HCT116 (cell line): ENCODE measurements at regions not wholly inside any gene's neighbourhood (a gene's known extent, or its start where the extent isn't known, plus 50 kb on each side); places are given as distances from the start of the nearest gene placed in this dataset.
"Not testable (repeated sequence)": the region's sequence is repeated elsewhere in the genome, so short reads cannot be mapped to it uniquely, and the experiment has no call there.

Experiments
- EZH2 ChIP-seq: fragments of 200-600 bp; sonication (generic); IDR thresholded peaks from 2 replicates; pipeline ENCODE4 v1.6.1; 2017; ENCODE audit warnings: antibody characterized with exemption, mixed run types
- FOSL1 ChIP-seq: IDR thresholded peaks from 2 replicates; pipeline ENCODE4 v1.6.1; 2012; ENCODE audit warnings: low read depth
- JUND ChIP-seq: IDR thresholded peaks from 2 replicates; pipeline ENCODE4 v1.6.1; 2012
- POLR2A ChIP-seq: IDR thresholded peaks from 2 replicates; pipeline ENCODE4 v1.7.0; 2011; ENCODE audit warnings: borderline replicate concordance; ENCODE audit not compliant: insufficient read depth, insufficient read length; ENCODE audit errors: extremely low read depth
- POLR2AphosphoS5 ChIP-seq: IDR thresholded peaks from 2 replicates; pipeline ENCODE4 v1.6.1; 2011; ENCODE audit warnings: mild to moderate bottlenecking, low read depth, low read length, moderate library complexity
- RAD21 ChIP-seq: IDR thresholded peaks from 2 replicates; pipeline ENCODE4 v1.6.1; 2012; ENCODE audit warnings: low read depth, mild to moderate bottlenecking
- YY1 ChIP-seq: IDR thresholded peaks from 2 replicates; pipeline ENCODE4 v1.6.1; 2011; ENCODE audit warnings: low read length, low read depth, moderate library complexity, mild to moderate bottlenecking; ENCODE audit not compliant: insufficient replicate concordance; ENCODE audit errors: extremely low read depth
- ZNF274 ChIP-seq: fragments of 200-500 bp; sonication (Bioruptor generic); IDR thresholded peaks from 2 replicates; pipeline ENCODE4 v1.6.1; 2014; ENCODE audit warnings: mild to moderate bottlenecking, low read depth, low read length, inconsistent platforms
- TF ChIP-seq, protein P1 (sequence below), 3 experiments: fragments of 200-600 bp in 1 of 3; sonication (generic) in 1 of 3; IDR thresholded peaks in 2 of 3; conservative IDR thresholded peaks in 1 of 3; 2 replicates each; pipeline ENCODE4 v1.5.1; 2012 to 2017; ENCODE audit warnings: low read depth in 2 of 3, low read length in 2 of 3, antibody characterized with exemption in 1 of 3, borderline replicate concordance in 1 of 3, control low read depth in 1 of 3, mild to moderate bottlenecking in 1 of 3, mixed read lengths in 1 of 3, mixed run types in 1 of 3, moderate library complexity in 1 of 3; ENCODE audit not compliant: insufficient read depth in 1 of 3
- TF ChIP-seq, protein P2 (sequence below): IDR thresholded peaks from 2 replicates; pipeline ENCODE4 v1.6.1; 2011; ENCODE audit warnings: mild to moderate bottlenecking, low read length, moderate library complexity; ENCODE audit not compliant: insufficient replicate concordance; ENCODE audit errors: extremely low read depth
- TF ChIP-seq, protein P3 (sequence below): IDR thresholded peaks from 2 replicates; pipeline ENCODE4 v1.6.1; 2012; ENCODE audit warnings: low read depth

DNA sequence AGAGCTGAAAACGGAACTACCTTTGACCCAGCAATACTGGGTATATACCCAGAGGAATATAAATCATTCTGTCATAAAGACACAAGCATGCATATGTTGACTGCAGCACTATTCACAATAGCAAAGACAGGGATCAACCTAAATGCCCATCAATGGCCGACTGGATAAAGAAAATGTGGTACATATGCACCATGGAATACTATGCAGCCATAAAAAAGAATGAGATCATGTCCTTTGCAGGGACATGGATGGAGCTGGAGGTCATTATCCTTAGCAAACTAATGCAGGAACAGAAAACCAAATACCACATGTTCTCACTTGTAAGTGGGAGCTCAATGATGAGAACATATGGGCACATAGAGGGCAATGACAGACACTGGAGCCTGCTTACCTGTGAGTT lies 100.2 kb upstream of the JCAD start:
- TF ChIP-seq JUND, EZH2, POLR2A, ZNF274, FOSL1, POLR2AphosphoS5, RAD21, YY1: not testable (repeated sequence)
- TF ChIP-seq, protein P1, sequence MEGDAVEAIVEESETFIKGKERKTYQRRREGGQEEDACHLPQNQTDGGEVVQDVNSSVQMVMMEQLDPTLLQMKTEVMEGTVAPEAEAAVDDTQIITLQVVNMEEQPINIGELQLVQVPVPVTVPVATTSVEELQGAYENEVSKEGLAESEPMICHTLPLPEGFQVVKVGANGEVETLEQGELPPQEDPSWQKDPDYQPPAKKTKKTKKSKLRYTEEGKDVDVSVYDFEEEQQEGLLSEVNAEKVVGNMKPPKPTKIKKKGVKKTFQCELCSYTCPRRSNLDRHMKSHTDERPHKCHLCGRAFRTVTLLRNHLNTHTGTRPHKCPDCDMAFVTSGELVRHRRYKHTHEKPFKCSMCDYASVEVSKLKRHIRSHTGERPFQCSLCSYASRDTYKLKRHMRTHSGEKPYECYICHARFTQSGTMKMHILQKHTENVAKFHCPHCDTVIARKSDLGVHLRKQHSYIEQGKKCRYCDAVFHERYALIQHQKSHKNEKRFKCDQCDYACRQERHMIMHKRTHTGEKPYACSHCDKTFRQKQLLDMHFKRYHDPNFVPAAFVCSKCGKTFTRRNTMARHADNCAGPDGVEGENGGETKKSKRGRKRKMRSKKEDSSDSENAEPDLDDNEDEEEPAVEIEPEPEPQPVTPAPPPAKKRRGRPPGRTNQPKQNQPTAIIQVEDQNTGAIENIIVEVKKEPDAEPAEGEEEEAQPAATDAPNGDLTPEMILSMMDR (IDR thresholded peaks at IDR 0.05 in 2 of 3, conservative IDR thresholded peaks at IDR 0.05 in 1 of 3; ENCODE audit: borderline replicate concordance in 1 of 3, insufficient read depth in 1 of 3, low read depth in 2 of 3, low read length in 2 of 3) = not testable (repeated sequence)
- TF ChIP-seq, protein P2, sequence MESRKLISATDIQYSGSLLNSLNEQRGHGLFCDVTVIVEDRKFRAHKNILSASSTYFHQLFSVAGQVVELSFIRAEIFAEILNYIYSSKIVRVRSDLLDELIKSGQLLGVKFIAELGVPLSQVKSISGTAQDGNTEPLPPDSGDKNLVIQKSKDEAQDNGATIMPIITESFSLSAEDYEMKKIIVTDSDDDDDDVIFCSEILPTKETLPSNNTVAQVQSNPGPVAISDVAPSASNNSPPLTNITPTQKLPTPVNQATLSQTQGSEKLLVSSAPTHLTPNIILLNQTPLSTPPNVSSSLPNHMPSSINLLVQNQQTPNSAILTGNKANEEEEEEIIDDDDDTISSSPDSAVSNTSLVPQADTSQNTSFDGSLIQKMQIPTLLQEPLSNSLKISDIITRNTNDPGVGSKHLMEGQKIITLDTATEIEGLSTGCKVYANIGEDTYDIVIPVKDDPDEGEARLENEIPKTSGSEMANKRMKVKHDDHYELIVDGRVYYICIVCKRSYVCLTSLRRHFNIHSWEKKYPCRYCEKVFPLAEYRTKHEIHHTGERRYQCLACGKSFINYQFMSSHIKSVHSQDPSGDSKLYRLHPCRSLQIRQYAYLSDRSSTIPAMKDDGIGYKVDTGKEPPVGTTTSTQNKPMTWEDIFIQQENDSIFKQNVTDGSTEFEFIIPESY = not testable (repeated sequence)
- TF ChIP-seq, protein P3, sequence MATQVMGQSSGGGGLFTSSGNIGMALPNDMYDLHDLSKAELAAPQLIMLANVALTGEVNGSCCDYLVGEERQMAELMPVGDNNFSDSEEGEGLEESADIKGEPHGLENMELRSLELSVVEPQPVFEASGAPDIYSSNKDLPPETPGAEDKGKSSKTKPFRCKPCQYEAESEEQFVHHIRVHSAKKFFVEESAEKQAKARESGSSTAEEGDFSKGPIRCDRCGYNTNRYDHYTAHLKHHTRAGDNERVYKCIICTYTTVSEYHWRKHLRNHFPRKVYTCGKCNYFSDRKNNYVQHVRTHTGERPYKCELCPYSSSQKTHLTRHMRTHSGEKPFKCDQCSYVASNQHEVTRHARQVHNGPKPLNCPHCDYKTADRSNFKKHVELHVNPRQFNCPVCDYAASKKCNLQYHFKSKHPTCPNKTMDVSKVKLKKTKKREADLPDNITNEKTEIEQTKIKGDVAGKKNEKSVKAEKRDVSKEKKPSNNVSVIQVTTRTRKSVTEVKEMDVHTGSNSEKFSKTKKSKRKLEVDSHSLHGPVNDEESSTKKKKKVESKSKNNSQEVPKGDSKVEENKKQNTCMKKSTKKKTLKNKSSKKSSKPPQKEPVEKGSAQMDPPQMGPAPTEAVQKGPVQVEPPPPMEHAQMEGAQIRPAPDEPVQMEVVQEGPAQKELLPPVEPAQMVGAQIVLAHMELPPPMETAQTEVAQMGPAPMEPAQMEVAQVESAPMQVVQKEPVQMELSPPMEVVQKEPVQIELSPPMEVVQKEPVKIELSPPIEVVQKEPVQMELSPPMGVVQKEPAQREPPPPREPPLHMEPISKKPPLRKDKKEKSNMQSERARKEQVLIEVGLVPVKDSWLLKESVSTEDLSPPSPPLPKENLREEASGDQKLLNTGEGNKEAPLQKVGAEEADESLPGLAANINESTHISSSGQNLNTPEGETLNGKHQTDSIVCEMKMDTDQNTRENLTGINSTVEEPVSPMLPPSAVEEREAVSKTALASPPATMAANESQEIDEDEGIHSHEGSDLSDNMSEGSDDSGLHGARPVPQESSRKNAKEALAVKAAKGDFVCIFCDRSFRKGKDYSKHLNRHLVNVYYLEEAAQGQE = not testable (repeated sequence)
